Stimulated activated CD4-positive, alpha-beta T cell treated with anti-CD3 and anti-CD28 coated beads, Interleukin-12 subunit alpha, Interleukin-12 subunit beta, amount 100 ng/mL, for 4 hours (primary cell): ENCODE measurements at regions not wholly inside any gene's neighbourhood (a gene's known extent, or its start where the extent isn't known, plus 50 kb on each side); places are given as distances from the start of the nearest gene placed in this dataset.
"Not testable (repeated sequence)": the region's sequence is repeated elsewhere in the genome, so short reads cannot be mapped to it uniquely, and the experiment has no call there.

ENCODE experiments used
- DNase-seq: peaks from one replicate; pipeline ENCODE4 v3.0.0-alpha.2; 2020

DNA sequence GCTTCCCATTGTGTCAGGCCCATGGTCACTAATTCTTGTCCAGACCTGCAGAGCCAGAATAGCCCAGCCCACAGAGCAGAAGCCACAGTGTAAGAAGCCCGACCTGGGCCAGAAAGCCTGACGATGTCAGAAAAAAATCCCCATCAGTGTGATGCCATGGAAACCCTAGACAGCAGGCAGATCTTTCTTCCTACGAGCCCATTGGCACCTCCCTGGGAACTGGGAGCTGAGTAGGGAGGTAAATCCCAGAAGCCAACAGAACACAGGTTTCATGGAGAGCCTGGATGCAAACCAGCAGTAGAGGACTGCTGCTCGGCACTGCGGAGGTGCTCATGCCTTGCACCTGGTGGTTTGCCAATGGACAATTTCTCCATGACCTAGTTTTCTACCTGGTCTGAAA lies 82.2 kb upstream of the SLC22A16 start:
- DNase-seq, result no peak

DNA sequence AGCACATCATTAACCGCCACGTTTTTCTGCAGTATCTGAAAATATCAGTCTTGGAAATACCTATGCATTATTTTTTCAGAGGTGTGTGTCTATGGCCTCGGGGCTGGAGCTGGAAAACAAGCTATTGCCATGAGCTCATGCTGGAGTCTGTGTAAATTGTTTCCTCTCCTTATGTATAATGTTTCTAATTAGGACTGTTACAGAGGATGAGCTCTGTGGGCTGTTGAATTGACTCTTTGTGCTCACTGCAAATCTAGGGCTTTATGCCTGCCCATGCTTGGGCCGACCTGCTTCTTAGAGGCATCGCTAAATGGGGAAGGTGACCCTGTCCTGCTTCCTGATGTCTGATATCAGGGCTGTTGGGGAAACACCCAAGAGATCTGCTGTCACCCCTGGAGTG lies 80.8 kb upstream of the SLC22A16 start:
- DNase-seq, result no peak

GRCh38 chr6:110556317-110557110 lies 80.1 kb upstream of the SLC22A16 start:
- no peak for DNase-seq

DNA sequence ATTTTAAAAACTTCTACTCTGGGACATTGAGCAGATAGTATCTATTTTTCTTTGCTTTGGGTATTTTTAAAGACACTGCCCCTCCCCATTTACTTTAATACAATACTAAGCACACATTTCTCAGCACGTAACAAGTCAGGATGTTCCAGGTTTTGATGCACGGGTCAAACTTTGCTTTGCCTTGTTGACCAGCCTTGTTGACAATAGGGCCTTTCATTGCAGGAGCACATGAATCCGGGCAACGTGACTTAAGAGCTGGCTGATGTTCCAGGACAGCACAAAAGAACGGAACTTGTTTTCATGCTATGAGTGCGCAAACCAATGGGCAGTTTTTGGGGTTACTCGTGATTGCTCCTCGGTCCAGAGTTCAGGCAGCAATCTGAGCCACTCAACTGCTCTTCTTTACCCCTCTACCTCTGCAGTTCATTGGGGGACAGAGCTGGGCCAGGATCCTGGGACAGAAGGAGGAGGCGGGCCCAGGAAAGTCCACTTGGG lies 78.6 kb upstream of the SLC22A16 start:
- no peak for DNase-seq

DNA sequence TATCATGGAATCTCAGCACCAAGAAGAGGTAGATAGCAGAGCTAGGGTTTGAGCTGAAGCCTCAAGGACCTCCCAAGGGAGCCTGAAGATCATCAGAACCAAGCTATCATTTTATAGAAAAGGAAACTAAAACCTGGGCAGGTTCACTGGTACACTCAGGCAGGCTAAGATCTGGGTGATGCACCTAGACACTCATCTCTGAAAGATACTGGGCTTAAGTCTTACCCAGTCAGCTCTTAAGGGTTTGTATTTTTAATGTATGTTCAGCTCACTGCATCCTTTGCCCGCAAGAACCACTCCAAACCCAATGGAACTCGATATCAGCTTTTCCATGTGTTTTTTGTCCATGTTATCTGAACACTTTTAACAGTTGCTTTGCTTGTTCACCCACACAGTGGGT lies 78.0 kb upstream of the SLC22A16 start:
- DNase-seq, result no peak

DNA sequence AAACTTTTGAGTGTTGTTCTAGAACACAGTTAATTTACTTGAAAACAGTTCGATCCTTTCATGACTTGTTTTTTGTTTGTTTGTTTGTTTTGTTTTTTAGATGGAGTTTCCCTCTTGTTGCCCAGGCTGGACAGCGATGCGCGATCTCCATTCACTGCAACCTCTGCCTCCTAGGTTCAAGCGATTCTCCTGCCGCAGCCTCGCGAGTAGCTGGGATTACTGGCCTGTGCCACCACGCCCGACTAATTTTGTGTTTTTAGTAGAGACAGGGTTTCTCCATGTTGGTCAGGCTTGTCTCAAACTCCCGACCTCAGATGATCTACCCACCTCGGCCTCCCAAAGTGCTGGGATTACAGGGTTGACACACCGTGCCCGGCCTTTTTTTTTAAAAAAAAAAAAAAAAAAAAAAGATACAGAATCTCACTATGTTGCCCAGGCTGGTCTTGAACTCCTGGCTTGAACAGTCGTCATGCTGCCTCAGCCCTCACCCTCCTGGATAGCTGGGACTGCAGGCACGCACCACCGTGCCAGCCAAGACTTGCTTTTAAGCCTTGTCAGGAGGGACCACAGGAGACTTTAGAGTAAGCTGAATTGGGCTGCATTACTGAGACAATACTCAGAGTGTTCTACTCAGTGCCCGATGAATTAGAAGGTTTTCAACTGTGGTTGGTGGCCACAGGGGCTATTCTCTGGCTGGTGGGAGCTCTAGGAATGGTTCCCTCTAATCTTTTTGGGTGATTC lies 76.7 kb upstream of the SLC22A16 start:
- no peak for DNase-seq

- no peak for DNase-seq
These were observed 75.7 kb upstream of the SLC22A16 start for GRCh38 chr6:110552076-110552475.

DNA sequence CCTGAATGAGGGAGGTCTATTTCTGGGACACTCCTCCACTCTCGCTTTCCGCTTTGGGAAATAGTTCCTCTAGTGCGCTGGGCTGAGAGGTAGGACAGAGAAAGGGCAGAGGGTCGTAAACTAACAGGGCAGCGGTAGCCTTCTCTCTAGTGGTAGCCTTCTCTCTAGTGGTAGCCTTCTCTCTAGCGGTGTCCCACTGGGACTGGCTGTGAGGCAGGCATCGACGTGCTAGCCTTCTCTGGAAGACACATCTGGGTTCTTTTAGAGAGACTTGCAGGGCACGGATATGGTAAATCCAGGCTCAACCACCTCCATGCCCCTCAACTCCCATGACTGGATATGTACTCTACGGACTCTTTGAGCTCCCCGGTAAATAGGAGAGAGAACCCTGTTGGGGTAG lies 74.7 kb upstream of the SLC22A16 start:
- no peak for DNase-seq

DNA sequence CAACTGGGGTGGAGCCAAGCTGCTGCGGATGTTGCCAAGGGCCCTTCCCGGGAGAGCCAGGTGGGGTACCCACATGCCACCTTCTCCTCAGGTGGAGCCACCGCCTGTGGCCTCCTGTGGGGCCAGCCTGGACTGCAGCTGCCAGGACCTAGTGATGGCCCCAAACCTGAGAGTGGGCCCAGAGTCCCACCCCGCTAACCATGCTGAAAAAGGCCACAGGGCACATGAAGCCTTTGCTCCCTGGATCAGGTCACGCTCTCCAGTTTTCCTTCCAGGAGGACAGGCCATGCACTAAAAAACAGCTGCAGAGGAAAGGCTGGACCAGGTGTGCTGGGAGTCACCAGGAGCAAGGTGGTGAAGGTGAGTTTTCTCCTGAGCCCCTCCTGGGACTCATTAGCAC lies 73.9 kb upstream of the SLC22A16 start:
- DNase-seq, result no peak

DNA sequence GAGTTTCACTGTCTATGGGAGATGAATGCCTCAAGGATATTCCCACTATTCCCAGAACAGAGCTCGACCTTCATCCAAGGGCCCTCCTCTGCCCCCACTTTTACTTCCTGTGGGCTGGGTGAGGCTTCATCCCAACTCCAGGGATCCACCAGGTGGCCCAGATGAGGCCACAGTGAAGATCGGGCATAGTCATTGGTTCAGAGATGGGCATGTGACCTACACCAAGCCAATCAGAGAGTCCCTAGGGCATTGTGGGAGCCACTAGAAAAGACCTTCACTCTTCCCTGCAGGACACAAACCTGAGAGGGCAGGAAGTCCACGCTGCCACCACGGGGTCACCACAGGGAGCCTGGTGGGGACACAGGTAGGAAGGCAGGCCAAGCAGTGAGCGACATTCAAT lies 72.9 kb upstream of the SLC22A16 start:
- no peak for DNase-seq

DNA sequence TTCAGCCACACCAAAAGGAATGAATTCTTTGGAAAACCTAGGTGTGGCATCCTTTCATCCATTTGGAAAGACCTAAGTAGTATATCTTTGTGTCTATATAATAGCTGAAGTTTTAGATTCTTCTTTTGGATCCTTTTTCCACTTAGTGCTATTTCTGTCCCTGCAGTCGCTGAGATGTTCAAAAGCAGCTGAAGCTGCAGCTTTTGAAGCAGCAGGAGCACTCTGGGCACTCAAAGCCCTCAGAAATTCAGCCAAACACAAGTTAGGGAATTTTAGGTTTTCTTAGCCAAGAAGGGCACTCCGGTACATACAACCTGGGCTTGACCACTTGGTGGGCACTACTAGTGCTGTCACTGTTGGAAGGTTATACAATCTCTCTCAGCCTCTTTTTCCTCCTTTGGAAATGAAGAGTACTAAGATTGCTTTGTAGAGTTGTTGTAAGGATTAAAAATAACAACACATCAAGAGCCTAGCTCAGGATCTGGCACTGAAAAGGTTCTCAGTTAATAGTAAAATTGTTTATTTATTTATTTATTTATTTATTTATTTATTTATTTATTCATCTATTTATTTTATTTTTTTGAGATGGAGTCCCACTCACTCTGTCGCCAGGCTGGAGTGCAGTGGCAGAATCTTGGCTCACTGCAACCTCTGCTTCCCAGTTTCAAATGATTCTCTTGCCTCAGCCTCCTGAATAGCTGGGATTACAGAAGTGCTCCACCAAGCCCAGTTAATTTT lies 71.9 kb upstream of the SLC22A16 start:
- no peak for DNase-seq

DNA sequence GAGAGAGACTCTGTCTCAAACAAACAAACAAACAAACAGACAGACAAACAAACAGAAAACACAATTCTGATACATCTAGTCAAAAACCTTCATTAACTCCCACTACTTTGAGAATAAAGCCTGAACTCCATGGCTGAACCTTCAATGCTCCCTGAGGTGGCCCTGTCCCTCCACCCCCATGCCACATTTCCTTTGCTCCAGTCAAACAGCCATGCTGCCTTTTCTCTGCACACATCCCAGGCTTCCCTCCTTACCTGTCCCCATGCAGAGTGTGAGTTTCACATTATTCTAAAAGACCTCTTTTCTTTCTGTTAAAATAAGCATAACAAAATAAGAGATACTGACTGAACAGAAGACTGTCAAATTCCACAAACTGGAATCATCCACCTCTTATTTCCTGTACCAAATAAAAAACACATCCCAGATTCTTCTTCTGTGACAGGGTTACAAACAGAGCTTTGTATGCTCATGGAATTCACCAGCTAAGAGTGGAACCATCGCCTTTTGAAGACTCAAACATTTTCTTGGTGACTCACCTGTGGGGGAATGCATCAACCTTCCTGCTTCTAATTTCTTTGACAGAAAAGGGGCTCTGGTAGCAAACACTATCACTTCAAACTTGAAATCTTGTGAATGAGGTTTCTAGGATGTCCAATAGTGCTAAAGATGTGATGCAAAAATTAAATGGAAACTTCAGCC lies 71.0 kb upstream of the SLC22A16 start:
- DNase-seq, result no peak

GRCh38 chr6:110545081-110545872 lies 68.9 kb upstream of the SLC22A16 start:
- no peak for DNase-seq

DNA sequence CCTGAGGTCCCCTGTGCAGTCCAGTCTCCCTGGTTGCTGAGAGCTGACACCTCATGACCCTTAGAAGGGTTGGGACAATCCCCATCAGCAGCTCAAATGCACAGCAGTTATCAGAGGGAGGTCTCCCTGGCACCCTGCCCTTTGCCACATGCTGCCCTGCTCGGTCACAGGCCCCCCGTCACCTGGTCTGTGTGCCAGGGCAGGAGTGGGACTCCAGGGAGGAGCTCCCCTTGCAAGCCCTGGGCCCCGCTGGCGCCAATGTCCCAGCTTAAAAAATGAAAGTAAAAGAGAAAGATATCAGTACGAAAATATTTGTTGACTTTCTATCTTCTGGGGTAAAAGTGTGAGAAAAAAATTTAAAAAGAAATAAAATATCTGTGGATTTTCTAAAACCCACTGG lies 68.1 kb upstream of the SLC22A16 start:
- DNase-seq, result no peak

DNA sequence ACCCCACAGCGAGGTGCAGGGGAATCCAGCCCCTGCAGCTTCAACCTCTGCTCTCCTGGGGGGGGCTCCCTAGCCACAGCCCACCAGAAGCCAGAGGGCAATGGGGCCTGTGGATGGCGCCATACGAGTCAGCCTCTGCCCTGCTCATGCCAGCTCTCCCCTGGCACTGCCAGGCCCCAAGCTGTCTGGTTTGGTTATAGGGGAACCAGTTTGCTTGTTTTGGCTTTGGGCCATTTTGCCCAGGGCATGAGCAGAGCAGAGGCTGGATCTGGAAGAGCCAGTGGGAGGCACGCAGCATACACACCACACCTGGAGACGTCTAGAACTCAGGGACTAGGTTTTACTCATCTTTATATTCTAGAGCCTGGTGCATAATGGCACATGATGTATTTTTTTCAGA lies 66.7 kb upstream of the SLC22A16 start:
- no peak for DNase-seq

DNA sequence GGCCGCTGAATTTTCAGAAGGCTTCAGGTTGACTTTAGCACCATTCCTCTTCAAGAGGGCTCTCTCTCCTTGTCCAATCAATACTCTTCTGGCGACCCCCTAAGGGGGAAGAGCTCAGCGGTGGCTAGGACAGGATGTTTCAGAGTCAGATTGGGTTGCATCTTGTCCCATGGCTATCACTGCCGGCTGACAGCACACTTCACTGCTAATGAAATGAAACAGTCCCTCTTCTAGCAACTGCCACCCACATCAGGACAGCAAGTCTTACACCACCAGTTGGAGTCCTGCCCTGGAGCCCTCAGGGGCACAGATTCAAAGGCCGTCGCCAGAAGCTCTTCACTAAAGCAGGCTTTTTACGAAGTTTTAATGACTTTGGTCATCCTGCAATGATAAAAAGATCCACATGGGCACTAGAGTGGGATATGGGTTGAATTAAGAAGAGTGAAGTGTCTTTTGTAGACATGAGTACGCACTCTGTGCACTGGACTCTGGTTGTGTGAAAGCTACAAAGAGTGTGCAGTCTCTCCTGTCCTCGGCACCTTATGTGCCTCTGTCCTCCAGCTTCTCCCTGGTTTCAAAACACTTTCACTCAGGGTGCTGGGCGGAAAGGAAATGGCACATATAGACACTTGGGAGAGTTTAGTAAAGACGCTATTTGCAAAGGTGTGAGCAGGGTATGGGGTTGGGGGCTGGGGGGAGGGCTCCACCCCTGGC lies 66.1 kb upstream of the SLC22A16 start:
- no peak for DNase-seq

- DNase-seq, result no peak
These were observed 65.4 kb upstream of the SLC22A16 start for GRCh38 chr6:110541701-110542309.

DNA sequence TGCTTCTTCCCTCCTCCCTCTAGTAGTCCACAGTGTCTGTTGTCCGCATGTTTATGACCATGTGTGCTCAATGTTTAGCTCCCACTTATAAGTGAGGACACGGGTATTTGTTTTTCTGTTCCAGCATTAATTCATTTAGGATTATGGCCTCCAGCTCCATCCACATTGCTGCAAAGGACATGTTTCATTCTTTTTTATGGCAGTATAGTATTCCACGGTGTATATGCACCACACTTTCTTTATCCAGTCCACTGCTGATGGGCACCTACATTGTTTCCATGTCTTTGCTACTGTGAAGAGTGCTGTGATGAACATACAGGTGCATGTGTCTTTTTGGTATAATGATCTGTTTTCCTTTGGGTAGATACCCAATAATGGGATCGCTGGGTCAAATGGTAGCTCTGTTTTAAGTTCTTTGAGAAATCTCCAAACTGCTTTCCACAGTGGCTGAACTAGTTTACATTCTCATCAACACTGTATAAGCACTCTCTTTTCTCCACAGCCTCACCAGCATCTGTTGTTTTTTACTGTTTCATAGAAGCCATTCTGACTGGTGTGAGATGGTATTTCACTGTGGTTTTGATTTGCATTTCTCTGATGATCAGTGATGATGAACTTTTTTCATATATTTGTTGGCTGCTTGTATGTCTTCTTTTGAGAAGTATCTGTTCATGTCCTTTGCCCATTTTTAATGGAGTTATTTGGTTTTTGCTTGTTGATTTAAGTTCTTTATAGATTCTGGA lies 63.0 kb upstream of the SLC22A16 start:
- DNase-seq, result not testable (repeated sequence)

GRCh38 chr6:110538416-110539160 lies 62.2 kb upstream of the SLC22A16 start:
- DNase-seq, result no peak
